NCI-H2081 (cell line): ENCODE measurements at regions not wholly inside any gene's neighbourhood (a gene's known extent, or its start where the extent isn't known, plus 50 kb on each side); places are given as distances from the start of the nearest gene placed in this dataset.

Experiments
- DNase-seq, 2 experiments: peaks; one replicate each; lab custom pipeline; 2025; lab: John Stamatoyannopoulos, UW

DNA sequence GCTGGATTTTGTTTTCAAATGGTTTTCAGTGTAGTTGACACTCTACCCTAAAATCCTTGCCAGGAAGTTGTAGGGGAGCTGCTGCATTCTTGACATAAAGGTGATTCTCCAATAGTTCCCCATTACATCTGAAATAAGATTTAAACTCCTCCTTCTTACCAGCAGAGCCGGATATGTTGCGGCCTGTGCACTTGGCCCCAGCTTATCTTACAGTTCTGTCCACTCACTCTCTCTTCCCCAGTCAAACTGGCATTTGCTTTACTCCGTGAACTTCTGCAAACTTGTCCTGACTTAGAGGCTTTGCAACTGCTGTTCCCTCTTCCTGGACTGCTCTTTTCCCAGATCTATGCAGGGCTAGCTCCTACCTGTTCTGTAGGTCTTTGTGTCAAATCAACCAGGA is 929.5 kb downstream of the VRK1 start:
- no peak for DNase-seq

DNA sequence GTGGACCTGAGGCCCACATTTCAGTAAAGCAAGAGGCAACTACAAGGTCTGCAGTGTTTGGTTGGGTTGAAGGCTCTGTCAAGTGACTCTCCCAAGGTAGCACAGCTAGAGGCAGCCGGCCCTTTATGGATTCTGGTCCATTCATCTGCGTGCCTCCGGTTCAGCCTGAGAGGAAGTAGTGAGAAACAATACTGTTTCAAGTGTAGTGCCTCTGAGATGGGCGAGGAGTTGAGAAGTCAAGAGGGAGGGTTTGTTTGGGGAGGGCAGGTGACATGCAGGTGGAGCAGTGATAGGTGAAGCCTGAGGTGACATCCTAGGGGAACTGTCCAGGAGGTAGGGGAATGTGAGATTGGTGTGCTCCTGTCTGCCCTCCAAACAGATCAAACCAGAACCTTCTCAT is 933.5 kb downstream of the VRK1 start:
- no peak for DNase-seq

DNA sequence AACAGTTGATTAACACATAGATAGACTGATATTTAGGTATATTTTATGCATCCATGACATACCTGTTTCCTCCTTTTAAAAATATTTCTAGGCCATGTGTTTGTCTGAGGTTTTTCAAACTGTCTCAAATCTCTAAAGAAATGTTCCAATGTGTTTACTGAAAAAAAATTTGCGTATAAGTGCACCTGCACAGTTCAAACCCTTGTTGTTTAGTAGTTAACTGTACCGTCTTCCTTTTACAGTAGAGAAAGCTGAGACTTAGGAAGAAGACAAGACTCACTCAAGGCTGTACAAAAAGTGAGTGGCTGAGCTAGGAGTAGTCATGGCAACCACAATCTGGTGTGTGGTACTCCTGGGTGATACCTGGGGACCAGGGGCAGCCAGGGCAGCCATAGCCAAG is 934.6 kb downstream of the VRK1 start:
- DNase-seq: no peak

DNA sequence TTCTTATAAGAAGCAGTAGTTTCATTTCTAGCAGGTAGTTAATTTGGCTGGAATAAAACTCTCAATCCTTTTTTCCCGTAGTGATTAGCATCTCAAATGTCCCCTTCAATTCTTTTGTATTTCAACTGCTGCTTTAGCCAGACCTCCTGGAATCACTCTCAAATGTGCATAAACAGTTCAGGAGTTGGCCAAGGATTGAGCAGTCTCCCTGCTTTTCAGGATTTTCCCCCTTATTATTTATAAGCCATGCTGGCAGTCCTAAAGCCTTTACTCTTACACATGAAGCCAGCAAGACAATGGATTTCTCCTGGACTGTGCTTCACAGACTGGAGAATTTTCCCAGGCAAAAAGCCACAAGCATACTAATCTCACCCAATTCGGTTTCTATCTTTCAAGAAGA is 950.1 kb downstream of the VRK1 start:
- no peak for DNase-seq

DNA sequence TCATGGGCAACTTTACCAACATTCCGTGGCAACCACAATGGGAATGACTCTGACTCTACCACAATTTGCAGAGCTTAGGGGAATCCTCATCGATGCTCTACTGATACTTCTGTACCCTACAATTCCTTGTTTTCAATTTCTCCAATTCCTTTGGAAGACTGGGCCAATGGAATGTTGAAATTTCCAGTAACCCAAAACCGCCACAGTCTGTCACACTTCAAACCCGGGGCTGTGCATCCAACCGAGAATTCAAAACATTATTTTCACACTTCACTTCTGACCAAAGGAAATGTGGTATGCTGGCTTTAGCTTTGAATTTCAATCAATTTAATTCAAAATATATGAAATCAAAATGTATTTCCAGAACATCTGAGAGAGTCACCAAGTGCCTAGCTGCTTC is 951.4 kb downstream of the VRK1 start:
- no peak for DNase-seq

DNA sequence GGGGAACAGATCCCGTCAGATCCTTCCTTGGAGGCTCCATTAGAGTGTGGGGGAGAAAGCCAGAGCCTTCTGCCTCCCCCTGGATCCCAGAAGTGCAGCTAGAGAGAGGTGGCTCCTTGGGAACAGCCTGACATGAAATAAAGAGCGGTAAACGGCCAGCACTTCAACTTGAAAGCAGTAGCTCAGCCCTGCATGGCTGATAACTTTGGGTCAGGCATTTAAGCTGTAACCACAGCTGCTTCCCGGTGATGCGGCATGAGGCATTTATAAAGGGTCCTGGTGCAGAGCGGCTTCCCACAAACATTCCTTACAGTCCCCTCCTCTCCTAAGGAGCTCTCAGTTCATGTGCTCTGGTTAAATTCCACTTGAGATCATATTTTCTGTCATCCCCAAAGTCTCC is 960.3 kb downstream of the VRK1 start:
- no peak for DNase-seq

DNA sequence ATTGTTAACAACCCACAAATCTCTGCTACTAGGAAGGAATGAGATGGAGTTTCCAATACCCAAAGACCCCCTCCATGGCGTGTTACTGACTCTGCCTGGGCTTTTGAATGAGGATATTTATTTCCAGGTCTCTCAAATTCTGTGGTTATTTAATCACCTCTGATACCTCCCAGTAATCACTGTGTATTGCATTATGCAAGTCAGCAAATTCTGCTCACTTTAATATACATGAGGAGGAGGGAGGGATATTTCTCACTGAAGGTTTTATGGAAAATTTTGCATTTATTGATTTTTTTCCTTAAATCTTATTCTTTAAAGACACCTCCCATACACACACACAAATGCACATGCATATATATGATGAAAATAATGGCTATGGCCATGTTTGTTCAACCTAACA is 962.9 kb downstream of the VRK1 start:
- no peak for DNase-seq

DNA sequence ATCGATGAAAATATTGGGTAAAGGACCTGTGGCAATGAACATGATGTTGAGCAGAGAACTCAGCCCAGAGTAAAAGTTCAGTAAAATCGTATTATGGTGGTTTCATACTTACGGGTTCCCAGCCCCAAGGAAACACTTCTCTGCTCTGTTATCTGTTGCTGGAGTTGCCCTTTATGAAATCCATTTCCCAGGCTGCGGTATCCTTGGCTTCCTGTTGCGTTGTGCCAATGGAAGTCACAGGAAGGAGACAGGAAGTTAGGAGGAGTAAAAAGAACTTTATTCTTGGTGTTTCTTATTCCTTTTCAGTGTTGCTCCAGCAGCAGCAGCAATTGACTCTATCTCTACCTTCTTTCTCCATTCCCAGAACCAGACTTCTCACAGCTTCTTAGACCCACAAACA is 965.2 kb downstream of the VRK1 start:
- no peak for DNase-seq

DNA sequence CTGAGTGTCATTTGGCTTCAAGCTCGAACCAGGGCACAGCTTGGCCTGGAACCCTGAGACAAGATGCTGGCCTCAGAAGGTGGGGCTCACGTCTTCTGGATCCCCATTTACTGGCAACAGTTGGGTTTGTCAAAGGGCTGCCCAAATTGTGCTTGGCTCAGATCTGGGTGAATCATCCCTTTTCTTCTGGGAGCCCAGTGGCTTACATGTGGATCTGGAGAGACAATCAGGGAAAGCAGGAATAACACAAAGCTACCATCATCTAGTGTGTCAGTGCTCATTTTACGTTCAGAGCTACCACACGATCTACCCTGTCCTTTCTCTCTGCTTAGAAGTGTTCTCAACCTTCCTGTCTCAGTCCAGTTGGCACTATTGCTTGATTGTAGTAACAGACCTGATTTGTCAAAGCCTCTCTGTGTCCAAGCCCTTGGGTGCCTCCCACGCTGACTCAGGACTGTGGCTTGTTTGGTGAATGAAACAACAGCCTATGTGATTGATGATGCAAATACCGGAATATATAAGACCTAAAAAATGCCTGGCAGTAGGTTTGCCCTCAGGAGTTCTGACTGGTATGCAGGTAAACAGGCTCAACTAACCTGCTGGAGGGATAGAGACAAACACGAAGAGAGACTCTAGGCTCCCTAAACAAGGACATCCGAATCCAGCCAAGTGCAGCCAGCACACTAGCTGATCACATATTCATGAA is 974.3 kb downstream of the VRK1 start:
- no peak for DNase-seq

DNA sequence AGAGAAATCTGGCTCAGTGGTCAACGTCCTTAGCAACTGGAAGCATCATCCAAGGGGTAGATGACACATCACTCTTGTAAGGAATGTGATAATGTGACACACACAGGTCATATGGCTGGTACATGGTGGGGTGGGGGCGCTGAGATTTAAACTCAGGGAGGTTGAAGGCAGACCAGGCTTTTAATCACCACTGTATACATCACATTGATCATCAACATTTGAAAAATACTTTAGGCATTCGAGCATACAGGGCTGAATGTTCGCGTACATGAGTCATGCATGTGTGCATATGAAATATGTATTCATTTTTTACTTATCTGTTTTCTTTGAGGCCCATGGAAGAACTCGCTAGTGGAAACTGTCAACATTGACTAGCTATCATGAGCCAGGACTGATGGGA is 976.4 kb downstream of the VRK1 start:
- DNase-seq: no peak

DNA sequence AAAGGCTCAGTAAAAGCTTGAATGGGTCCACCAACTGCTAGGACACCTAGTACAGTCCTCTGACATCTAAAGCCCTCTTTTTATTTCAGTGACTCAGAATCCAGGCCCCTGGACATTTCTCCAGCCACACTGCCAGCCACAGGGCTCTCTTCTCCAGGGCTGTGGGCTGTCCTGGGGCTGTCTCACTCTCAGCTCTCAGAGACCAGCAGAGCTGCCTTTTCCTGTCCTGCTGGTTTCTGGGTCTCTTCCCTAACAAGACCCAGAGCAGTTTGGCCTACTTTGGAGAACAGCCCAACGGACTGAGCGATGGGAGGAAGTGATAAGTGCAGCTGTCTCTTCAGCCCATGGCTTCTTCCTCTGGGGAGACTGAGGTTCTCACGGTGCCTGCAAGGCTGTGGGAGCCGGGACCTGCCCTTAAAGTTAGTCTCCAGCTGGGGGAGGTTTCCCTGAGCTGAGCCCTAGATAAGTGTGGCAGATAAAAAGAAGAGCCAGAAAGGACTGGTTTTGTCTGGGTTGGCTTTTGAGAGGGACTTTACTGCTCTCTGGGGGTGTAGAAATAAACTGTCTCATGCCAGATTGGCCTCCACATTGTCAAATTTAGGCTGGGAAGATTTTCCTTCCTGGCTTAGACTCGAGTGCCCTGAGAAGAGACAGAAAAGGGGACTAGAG is 979.8 kb downstream of the VRK1 start:
- no peak for DNase-seq

DNA sequence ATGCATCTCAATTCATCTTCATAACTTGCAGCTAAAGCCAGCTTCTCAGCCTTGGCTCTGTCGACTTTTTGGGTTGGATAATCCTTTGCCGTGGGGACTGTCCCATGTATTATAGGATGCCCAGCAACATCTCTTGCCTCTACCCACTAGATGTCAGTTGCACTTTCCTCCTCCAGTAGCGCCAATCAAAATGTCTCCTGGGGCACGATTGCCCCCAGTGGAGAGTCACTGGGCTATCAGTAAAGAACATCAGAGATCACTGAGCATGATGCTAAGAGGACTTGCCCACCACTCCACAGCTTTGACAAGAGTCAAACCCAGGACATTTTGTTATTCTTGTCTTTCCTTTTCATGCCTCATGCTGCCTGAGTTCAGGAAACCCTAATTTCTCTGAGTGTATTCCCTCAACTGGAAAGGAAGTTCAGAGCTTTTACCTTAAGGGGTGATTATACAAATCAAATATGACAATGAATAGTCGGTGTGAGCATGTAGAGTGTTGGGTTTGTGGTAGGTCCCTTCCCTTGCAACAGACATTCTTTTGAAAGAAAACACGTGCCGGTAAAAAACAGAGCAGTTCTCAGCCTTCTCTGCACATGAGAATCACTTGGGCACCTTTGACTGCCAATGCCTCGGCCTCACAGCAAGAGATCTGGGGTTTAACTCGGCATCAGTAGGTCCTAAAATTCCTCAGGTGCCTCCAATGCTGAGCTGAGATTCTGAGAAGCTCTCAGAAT is 980.6 kb downstream of the VRK1 start:
- DNase-seq: no peak

DNA sequence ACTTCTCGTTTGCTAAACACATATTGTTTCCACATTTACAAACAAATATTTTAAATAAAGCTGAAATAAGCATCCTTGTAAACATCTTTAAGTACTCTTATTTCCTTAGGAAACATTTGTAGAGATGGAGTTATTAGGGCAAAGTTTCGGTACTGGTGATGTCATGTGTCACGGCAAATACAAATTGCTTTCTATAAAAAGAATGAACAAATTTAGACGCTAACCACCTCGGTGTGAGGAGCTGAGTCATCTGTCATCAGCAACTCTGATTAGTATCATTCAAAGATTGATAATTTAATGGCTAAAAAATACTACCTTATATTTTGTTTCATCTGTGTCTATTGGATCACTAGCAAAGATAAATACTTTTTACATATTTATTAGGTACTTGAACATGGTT is 982.0 kb downstream of the VRK1 start:
- DNase-seq: no peak

DNA sequence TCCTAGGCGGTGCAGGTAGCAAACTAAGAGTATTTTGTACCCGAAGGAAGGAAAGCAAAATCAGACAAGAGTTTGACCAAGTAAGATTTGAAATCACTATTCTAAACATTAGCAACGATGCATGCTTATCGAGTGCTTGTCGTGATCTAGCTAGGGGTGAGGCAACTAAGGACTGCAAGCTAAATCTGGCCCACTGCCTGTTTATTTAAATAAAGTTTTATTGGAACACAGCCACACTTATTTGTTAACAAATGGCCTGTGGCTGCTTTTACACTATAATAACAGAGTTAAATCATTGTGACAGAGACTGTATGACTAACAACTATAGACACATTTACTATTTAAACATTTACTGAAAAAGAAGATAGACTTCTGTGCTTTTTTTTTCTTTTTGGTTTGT is 983.6 kb downstream of the VRK1 start:
- DNase-seq: no peak

DNA sequence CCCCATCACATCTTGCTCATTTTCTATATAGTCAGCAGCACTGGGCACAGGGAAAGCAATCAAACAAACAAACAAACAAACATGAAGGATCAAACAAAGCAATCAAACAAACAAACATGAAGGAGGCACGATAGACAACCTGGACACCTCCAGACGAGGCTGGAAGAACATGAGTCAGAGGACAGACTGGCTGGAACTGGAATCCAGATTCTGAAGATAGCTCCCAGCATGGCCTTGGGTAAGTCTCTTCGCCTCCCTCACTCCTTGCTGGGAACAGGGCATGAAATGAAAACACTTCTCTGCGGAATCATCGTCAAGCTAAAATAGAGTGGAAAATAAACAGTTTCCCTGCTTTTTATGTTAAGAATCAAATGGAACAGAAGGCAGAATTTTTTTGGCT is 984.8 kb downstream of the VRK1 start:
- DNase-seq: no peak

DNA sequence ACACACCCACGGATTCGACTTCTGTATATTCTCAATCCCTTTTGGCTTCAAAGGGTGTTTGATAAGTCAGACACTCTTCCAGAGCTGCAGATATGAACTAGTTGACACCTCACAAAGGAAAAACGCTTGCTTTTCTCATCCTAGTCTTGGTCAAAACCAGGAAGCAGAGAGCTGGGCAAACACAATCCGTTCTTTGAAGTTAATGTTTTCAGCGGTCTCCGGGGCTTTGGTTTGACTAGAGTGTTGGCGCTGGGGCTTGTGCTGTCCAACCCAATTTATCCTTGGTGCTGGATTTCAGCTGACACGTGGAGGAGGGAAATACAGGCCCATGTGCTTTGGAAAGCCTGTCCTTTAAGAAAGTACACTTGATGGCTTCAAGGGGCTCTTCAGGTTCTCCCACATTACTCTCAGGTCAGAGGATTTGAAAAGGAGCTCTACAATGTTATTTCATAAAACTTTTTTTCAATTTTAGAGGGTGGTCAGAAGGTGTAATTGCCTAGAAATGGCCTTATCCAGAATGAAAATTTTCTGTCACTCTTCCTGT is 985.8 kb downstream of the VRK1 start:
- no peak for DNase-seq

DNA sequence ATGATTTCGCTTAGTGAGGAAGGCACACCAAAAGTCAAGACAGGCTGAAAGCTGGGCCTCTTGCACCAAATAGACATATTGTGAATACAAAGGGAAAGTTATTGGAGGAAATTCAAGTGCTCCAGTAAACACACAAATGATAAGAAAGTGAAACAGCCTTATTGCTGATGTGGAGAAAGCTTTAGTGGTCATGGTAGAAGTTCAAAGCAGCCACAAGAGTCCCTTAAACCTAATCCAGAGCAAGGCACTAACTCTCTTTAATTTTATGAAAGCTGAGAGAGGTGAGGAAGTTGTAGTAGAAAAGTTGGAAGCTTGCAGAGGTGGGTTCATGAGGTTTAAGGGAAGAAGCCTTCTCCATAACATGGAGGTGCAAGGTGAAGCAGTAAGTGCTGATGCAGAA is 988.3 kb downstream of the VRK1 start:
- no peak for DNase-seq

DNA sequence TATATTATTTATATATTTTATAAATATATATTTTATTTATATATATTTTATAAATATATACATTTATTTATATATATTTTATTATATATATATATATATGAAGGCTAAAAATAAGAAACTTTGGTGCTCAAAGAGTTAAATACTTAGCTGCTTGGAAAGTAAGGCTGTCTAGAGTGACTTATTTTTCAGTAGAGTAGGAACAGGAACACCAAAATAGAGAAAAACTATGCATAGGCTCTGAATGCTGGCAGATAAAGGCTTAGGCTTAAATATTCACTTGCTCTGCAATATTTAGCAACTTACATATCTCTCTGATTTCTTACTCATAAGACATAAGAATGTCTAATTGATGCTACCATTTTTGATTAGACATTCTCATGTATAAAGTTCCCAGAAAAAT is 991.2 kb downstream of the VRK1 start:
- DNase-seq: no peak

DNA sequence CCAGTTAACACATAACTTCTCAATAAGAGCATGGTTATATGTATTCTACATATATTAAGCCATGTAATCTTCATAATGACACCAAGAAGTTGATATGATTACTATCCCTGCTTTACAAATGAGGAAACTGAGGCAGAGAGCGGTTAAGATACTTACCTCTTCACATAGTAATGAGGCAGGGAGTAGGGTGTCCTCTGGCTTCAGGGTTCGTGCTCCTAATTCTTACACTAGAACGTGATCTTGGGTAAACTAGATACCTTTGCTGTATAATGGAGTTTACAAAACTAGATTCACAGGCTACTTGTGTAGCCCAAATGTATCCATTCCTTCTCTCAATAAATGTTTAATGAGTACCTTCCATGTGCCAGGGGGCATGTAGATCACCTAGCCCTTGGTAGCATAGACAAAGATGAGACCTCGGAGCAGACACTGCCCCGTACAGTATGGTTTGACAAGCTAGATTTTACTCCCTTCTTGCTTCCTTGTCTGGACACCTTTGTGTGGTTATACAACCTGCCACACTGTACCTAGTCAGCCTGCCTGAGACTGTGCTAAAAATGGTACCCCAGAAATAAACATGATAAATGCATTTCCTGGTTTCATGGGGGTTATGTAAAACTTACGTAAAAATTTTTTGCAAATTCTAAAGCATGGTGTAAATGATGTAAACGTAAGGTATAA is 991.8 kb downstream of the VRK1 start:
- DNase-seq: no peak

DNA sequence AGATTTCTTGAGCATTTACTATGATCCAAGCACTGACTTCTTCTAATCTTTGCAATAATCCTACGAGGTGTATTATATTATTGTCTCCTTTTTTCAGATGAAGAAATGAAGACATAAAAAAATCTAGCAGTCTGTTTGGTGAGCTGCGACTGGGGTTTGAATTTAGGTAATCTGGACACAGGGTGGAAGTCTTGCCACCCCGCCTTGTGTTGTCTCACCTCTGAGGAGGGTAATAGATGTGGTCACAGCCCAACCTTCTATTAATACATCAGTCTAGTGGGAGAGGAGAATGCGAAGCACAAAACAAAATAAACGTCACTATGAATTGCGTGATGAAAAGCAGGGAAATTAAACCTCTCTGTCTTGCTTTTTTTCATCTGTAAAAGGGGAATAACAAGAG is 993.9 kb downstream of the VRK1 start:
- DNase-seq: no peak

DNA sequence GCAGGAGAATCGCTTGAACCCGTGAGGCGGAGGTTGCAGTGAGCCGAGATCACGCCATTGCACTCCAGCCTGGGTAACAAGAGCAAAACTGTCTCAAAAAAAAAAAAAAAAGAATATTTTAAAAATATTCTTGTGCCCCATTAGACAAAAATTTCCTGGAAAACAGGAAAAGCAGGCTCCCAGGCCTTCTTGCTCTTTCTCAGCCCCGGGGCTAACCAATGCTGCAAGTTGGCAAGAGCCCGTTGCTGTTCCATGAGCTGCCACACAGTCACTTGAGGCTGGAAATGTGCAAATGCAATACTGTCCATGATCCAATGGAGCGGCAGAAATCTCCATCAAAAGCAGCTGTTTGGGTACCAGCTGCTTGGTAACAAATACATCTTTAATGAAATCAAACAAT is 994.7 kb downstream of the VRK1 start:
- no peak for DNase-seq

DNA sequence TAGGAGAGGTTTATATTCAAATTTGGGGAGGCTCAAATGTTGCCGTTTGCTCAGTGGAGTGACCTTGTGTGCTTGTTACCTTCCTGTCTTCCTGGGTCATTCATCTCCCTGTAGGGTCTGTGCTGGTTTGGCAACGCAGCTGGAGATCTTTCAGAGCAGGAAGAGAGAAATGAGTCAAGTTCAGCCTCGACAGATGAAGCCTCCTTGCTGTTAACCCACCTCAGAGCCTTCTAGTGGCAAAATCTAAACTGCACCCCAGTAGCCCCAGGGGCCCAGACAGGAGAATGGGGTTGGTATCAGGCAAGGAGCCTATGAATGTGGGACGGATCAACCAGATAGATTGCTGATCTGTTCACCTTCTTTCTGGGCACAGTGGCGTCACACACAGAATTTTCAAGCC is 999.3 kb downstream of the VRK1 start:
- DNase-seq: no peak

DNA sequence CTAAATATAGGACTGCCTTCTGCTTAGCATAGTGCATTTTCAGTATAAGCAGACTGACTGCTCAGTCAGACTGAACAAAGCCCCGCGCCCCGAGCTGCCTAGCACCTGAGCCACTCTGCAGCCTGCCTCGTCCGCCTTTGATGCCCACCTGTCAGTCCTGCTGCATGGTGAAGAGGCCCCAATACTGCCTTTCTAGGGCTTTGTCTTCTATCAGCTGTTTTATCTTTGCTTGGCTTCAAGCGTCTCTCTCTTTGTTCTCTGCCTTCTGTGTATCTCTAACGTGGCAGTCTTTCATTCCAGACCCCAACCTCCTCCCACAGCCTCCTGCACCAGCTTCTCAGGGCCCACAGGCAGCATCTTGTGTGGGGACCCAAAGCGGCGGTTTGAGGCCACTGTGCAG is 1001.0 kb downstream of the VRK1 start:
- DNase-seq: no peak
